OCI-LY1 (cell line): ENCODE measurements at regions not wholly inside any gene's neighbourhood (a gene's known extent, or its start where the extent isn't known, plus 50 kb on each side); places are given as distances from the start of the nearest gene placed in this dataset.

Experiments used
- CTCF ChIP-seq: fragments of 200-600 bp; sonication (generic), shearing (Covaris generic); IDR thresholded peaks from 2 replicates; pipeline ENCODE4 v1.5.1; 2017; ENCODE audit warnings: mild to moderate bottlenecking, antibody characterized with exemption, low read length, moderate library complexity, mixed read lengths
- EZH2 ChIP-seq: fragments of 200-600 bp; sonication (generic), shearing (Covaris generic); IDR thresholded peaks from 2 replicates; pipeline ENCODE4 v1.8.0; 2017; ENCODE audit warnings: borderline replicate concordance, mixed run types, mild to moderate bottlenecking, antibody characterized with exemption, low read length, moderate library complexity, mixed read lengths

GRCh38 chr22:47248925-47249324 is 486.5 kb downstream of the TBC1D22A start:
- no peak for TF ChIP-seq CTCF
- TF ChIP-seq EZH2 = no peak
